ENCODE measurements at regions not wholly inside any gene's neighbourhood (a gene's known extent, or its start where the extent isn't known, plus 50 kb on each side); places are given as distances from the start of the nearest gene placed in this dataset.

GRCh38 chr6:84284428-84285049 lies 57.1 kb upstream of the CEP162 start:
- WGBS, 2 donors, result 24 to 32% methylated on average over 6 of the region's 6 CpGs
- Histone ChIP-seq H3K27me3 (no peaks in the 10 kb centered on the region), H3K36me3 (no peaks in the 10 kb centered on the region), H3K4me1 (no peaks in the 10 kb centered on the region), H3K9me3 (no peaks in the 10 kb centered on the region), H3K27ac (no peak overlapping the region), H3K4me3 (no peak overlapping the region)
- peak in 1 of 6 donors; percentile 10 for DNase-seq
- ATAC-seq, result peak in 1 of 4 donors; percentile 34
- intact Hi-C loops (cut with DNase I), result no loop called here
- no peak for FAIRE-seq
- TF ChIP-seq CTCF (IDR thresholded peaks at IDR 0.05), result no peak

GRCh38 chr6:84282550-84282949 lies 55.1 kb upstream of the CEP162 start:
- TF ChIP-seq CTCF (IDR thresholded peaks at IDR 0.05), result no peak
- no peaks in the 10 kb centered on the region for H3K36me3 ChIP-seq
- no peaks in the 10 kb centered on the region for H3K27me3 ChIP-seq
- no peaks in the 10 kb centered on the region for H3K9me3 ChIP-seq
- FAIRE-seq (no peak), DNase-seq (peak in 1 of 6 donors; percentile 8), ATAC-seq (no peak)
- H3K4me1 ChIP-seq, result no peaks in the 10 kb centered on the region
- H3K27ac ChIP-seq, result no peak overlapping the region
- WGBS, 2 donors, result 60 to 69% methylated on average over 10 of the region's 10 CpGs
- no peak overlapping the region for H3K4me3 ChIP-seq
- intact Hi-C loops (cut with DNase I), result no loop called here

- FAIRE-seq, result no peak
- ATAC-seq, result no peak
- H3K4me3 ChIP-seq, result no peak overlapping the region
- no peak overlapping the region for H3K27ac ChIP-seq
- no peaks in the 10 kb centered on the region for H3K36me3 ChIP-seq
- WGBS, 2 donors, result 65 to 73% methylated on average over 1 of the region's 1 CpG
- TF ChIP-seq CTCF (IDR thresholded peaks at IDR 0.05), result no peak
- no peaks in the 10 kb centered on the region for H3K27me3 ChIP-seq
- H3K9me3 ChIP-seq, result no peaks in the 10 kb centered on the region
- no peak for DNase-seq
- intact Hi-C loops (cut with DNase I), result no loop called here
- H3K4me1 ChIP-seq, result no peaks in the 10 kb centered on the region
These were observed 53.2 kb upstream of the CEP162 start for GRCh38 chr6:84280639-84281038.

- TF ChIP-seq CTCF (IDR thresholded peaks at IDR 0.05), result no peak
- ATAC-seq (no peak), DNase-seq (no peak), FAIRE-seq (no peak)
- no peaks in the 10 kb centered on the region for H3K27me3 ChIP-seq
- intact Hi-C loops (cut with DNase I), result no loop called here
- H3K4me3 ChIP-seq, result no peak overlapping the region
- H3K9me3 ChIP-seq, result no peaks in the 10 kb centered on the region
- no peaks in the 10 kb centered on the region for H3K36me3 ChIP-seq
- H3K4me1 ChIP-seq, result no peaks in the 10 kb centered on the region
- no peak overlapping the region for H3K27ac ChIP-seq
These were observed 52.6 kb upstream of the CEP162 start for GRCh38 chr6:84280030-84280429.

- Histone ChIP-seq H3K4me1 (no peaks in the 10 kb centered on the region), H3K27ac (no peak overlapping the region), H3K27me3 (no peaks in the 10 kb centered on the region), H3K36me3 (no peaks in the 10 kb centered on the region), H3K9me3 (no peaks in the 10 kb centered on the region), H3K4me3 (no peak overlapping the region)
- intact Hi-C loops (cut with DNase I), result no loop called here
- ATAC-seq (no peak), FAIRE-seq (no peak), DNase-seq (no peak)
- WGBS, 2 donors, result 53% methylated on average over 6 of the region's 6 CpGs
- TF ChIP-seq CTCF (IDR thresholded peaks at IDR 0.05), result no peak
These were observed 51.0 kb upstream of the CEP162 start for GRCh38 chr6:84278321-84278998.
